Breast epithelium (tissue), 4 donors: ENCODE measurements at regions not wholly inside any gene's neighbourhood (a gene's known extent, or its start where the extent isn't known, plus 50 kb on each side); places are given as distances from the start of the nearest gene placed in this dataset.

Experiments used
- DNase-seq, 2 donors: peaks; one replicate each; pipeline ENCODE4 v3.0.0-alpha.2; 2019; ENCODE audit warnings: low spot score in 2 of 2
- H3K27ac ChIP-seq, 2 donors: fragments of 200-600 bp; sonication (generic) in 1 of 2; one replicate each; pipeline ENCODE4 v1.5.1; 2016 to 2019; ENCODE audit warnings: mild to moderate bottlenecking in 1 of 2
- H3K27me3 ChIP-seq, 2 donors: fragments of 200-600 bp; sonication (generic) in 1 of 2; one replicate each; pipeline versions ENCODE4 v1.5.1 to v1.6.0; 2017 to 2019; ENCODE audit warnings: control low read depth in 1 of 2, mild to moderate bottlenecking in 1 of 2
- H3K36me3 ChIP-seq: fragments of 200-600 bp; one replicate; pipeline ENCODE4 v1.5.1; 2019
- H3K4me1 ChIP-seq, 2 donors: fragments of 200-600 bp; sonication (generic); one replicate each; pipeline ENCODE4 v1.5.1; 2016 to 2019; ENCODE audit warnings: control low read depth in 1 of 2
- H3K4me3 ChIP-seq, 3 donors: fragments of 200-600 bp; sonication (generic); 1 replicate in 2 of 3; 2 replicates in 1 of 3; pipeline ENCODE4 v1.5.1; 2016 to 2019; ENCODE audit warnings: mild to moderate bottlenecking in 3 of 3, moderate library complexity in 2 of 3
- H3K9me3 ChIP-seq, 2 donors: fragments of 200-600 bp; sonication (generic) in 1 of 2; one replicate each; pipeline ENCODE4 v1.5.1; 2016 to 2019; ENCODE audit warnings: control low read depth in 1 of 2
- POLR2A ChIP-seq: fragments of 450-650 bp; IDR thresholded peaks from one replicate; pipeline ENCODE4 v1.6.1; 2016; ENCODE audit warnings: antibody characterized with exemption, mild to moderate bottlenecking, moderate library complexity
- POLR2AphosphoS5 ChIP-seq, 3 donors: sonication (generic); formaldehyde crosslinking; IDR thresholded peaks; one replicate each; pipeline ENCODE4 v1.6.1; 2017; ENCODE audit warnings: antibody characterized with exemption in 3 of 3
- intact Hi-C: fragments of 100-400 bp; cut with DNase I; formaldehyde crosslinking; loops from one replicate; pipeline ENCODE4 v1.15.1; 2023; ENCODE audit warnings: low total_unique reads
- TF ChIP-seq, protein P1 (sequence below), 3 donors: fragments of 450-650 bp; IDR thresholded peaks; one replicate each; pipeline ENCODE4 v1.5.1; 2016 to 2017; ENCODE audit warnings: antibody characterized with exemption in 3 of 3, mild to moderate bottlenecking in 3 of 3, moderate library complexity in 3 of 3

DNA sequence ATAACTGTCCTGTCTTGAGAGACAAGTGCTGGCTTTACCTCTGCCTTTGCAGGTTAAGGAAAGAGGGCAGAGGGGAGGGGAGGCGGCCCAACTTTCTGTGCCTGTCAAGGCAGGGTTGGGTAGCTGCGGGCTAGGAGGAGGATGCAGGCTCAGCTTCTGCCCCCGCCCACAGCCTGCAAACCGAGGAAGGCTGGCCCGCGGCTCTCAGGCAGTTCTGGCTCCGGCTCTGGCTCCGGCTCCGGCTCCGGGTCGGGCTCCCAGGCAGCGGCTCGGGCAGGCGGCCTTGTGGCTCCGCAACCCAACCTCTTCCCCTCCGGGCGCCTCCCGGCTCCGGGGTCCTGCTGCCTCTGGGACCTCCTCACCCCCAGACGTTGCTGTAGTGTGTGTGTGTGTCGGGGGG, 92.9 kb downstream of the TMEM30B start:
- TF ChIP-seq POLR2A (no peak), POLR2AphosphoS5 (IDR thresholded peaks at IDR 0.05) (no peak)
- TF ChIP-seq, protein P1, sequence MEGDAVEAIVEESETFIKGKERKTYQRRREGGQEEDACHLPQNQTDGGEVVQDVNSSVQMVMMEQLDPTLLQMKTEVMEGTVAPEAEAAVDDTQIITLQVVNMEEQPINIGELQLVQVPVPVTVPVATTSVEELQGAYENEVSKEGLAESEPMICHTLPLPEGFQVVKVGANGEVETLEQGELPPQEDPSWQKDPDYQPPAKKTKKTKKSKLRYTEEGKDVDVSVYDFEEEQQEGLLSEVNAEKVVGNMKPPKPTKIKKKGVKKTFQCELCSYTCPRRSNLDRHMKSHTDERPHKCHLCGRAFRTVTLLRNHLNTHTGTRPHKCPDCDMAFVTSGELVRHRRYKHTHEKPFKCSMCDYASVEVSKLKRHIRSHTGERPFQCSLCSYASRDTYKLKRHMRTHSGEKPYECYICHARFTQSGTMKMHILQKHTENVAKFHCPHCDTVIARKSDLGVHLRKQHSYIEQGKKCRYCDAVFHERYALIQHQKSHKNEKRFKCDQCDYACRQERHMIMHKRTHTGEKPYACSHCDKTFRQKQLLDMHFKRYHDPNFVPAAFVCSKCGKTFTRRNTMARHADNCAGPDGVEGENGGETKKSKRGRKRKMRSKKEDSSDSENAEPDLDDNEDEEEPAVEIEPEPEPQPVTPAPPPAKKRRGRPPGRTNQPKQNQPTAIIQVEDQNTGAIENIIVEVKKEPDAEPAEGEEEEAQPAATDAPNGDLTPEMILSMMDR (IDR thresholded peaks at IDR 0.05), result no peak
- intact Hi-C loops, result no loop called here
- Histone ChIP-seq H3K4me1 (no peaks in the 10 kb centered on the region), H3K4me3 (peak overlapping the region; percentile 33 to 68 (median 37)), H3K27ac (peak overlapping the region in 1 of 2 donors; percentile 66), H3K36me3 (no peaks in the 10 kb centered on the region), H3K27me3 (no peaks in the 10 kb centered on the region), H3K9me3 (no peaks in the 10 kb centered on the region)
- DNase-seq, result peak in 1 of 2 donors; percentile 53

GRCh38 chr14:61187196-61187905, 93.8 kb downstream of the TMEM30B start:
- H3K27me3 ChIP-seq, result no peaks in the 10 kb centered on the region
- no peak for DNase-seq
- intact Hi-C loops, result no loop called here
- no peak overlapping the region for H3K27ac ChIP-seq
- H3K4me3 ChIP-seq, result no peak overlapping the region
- no peaks in the 10 kb centered on the region for H3K4me1 ChIP-seq
- no peaks in the 10 kb centered on the region for H3K36me3 ChIP-seq
- TF ChIP-seq, protein P1 (IDR thresholded peaks at IDR 0.05), result no peak
- TF ChIP-seq POLR2AphosphoS5 (IDR thresholded peaks at IDR 0.05), result no peak
- TF ChIP-seq POLR2A, result no peak
- H3K9me3 ChIP-seq, result no peaks in the 10 kb centered on the region

- DNase-seq, result no peak
- no peak overlapping the region for H3K27ac ChIP-seq
- H3K4me1 ChIP-seq, result no peaks in the 10 kb centered on the region
- TF ChIP-seq, protein P1 (IDR thresholded peaks at IDR 0.05), result no peak
- TF ChIP-seq POLR2AphosphoS5 (IDR thresholded peaks at IDR 0.05), result no peak
- TF ChIP-seq POLR2A, result no peak
- H3K36me3 ChIP-seq, result no peaks in the 10 kb centered on the region
- no peaks in the 10 kb centered on the region for H3K27me3 ChIP-seq
- intact Hi-C loops, result no loop called here
- H3K9me3 ChIP-seq, result no peaks in the 10 kb centered on the region
- H3K4me3 ChIP-seq, result no peak overlapping the region
Measured at GRCh38 chr14:61186341-61187195, 94.6 kb downstream of the TMEM30B start.

GRCh38 chr14:61185534-61185933, 95.6 kb downstream of the TMEM30B start:
- no peaks in the 10 kb centered on the region for H3K4me1 ChIP-seq
- H3K27ac ChIP-seq, result no peak overlapping the region
- H3K36me3 ChIP-seq, result no peaks in the 10 kb centered on the region
- H3K4me3 ChIP-seq, result no peak overlapping the region
- no peak for DNase-seq
- no peak for TF ChIP-seq POLR2AphosphoS5 (IDR thresholded peaks at IDR 0.05)
- TF ChIP-seq POLR2A, result no peak
- TF ChIP-seq, protein P1 (IDR thresholded peaks at IDR 0.05), result no peak
- no peaks in the 10 kb centered on the region for H3K9me3 ChIP-seq
- no peaks in the 10 kb centered on the region for H3K27me3 ChIP-seq
- intact Hi-C loops, result no loop called here

DNA sequence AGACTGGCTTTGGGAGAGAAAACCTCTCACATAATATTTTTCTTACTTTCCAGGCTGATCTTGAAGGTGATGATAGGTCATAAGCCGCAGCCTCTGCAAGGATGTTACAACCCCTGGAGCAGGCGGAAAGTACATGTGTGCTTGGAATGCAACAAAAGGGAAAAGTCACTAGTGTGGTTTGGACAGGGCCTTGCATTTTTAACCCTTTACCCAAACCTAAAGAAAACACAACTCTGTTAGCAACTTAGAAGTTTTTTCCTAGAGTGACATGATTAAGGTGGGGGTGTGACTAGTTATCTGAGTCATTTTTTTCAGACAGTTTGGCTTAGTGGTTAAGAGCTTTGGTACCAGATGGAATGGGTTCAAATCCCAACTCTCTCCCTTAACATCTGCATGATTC, 97.0 kb downstream of the TMEM30B start:
- intact Hi-C loops, result no loop called here
- H3K4me3 ChIP-seq, result no peak overlapping the region
- no peaks in the 10 kb centered on the region for H3K36me3 ChIP-seq
- DNase-seq, result no peak
- H3K9me3 ChIP-seq, result no peaks in the 10 kb centered on the region
- no peak overlapping the region for H3K27ac ChIP-seq
- H3K4me1 ChIP-seq, result no peaks in the 10 kb centered on the region
- H3K27me3 ChIP-seq, result no peaks in the 10 kb centered on the region
- TF ChIP-seq POLR2AphosphoS5 (IDR thresholded peaks at IDR 0.05), result no peak
- TF ChIP-seq, protein P1 (IDR thresholded peaks at IDR 0.05), result no peak
- TF ChIP-seq POLR2A, result no peak
